H1 (cell line): ENCODE measurements at regions not wholly inside any gene's neighbourhood (a gene's known extent, or its start where the extent isn't known, plus 50 kb on each side); places are given as distances from the start of the nearest gene placed in this dataset.

ENCODE experiments used
- CTCF ChIA-PET: fragments of 300-600 bp; sonication (Branson Sonifier 250); formaldehyde crosslinking; loops from one replicate; lab custom pipeline; 2021; ENCODE audit not compliant: partially characterized antibody; lab: Charles Lee
- POLR2A ChIA-PET: fragments of 300-600 bp; sonication (Branson Sonifier 250); formaldehyde crosslinking; loops from one replicate; lab custom pipeline; 2021; ENCODE audit warnings: inconsistent platforms; ENCODE audit not compliant: partially characterized antibody; lab: Charles Lee
- DNase-seq, 2 experiments: peaks; one replicate each; pipeline versions ENCODE4 v3.0.0 to v3.0.0-alpha.2; 2010 to 2022; ENCODE audit warnings: low spot score in 2 of 2, low read depth in 1 of 2, mixed read lengths in 1 of 2
- FAIRE-seq: peaks from 2 replicates; lab custom pipeline; 2011; peaks lifted over from hg19 to GRCh38; lab: Jason Lieb, UNC
- H2AFZ ChIP-seq: 2 replicates; pipeline ENCODE4 v1.8.1; 2012; ENCODE audit warnings: low read length, inconsistent platforms
- H2AK5ac ChIP-seq: 2 replicates; pipeline ENCODE4 v1.6.1; 2013; ENCODE audit warnings: low read depth, low read length
- H2BK120ac ChIP-seq: replicated peaks from 2 replicates; pipeline ENCODE3; 2013; ENCODE audit warnings: low read depth, low read length, inconsistent platforms
- H2BK12ac ChIP-seq: 2 replicates; pipeline ENCODE4 v1.6.1; 2013; ENCODE audit warnings: low read depth, low read length
- H2BK15ac ChIP-seq: 2 replicates; pipeline ENCODE4 v1.6.1; 2013; ENCODE audit warnings: low read length
- H2BK20ac ChIP-seq: 2 replicates; pipeline ENCODE4 v1.6.1; 2013; ENCODE audit warnings: low read length
- H2BK5ac ChIP-seq: 2 replicates; pipeline ENCODE4 v1.6.1; 2013; ENCODE audit warnings: low read depth, low read length
- H3K14ac ChIP-seq: 2 replicates; pipeline ENCODE4 v1.6.1; 2013; ENCODE audit warnings: inconsistent platforms; ENCODE audit not compliant: insufficient read length
- H3K18ac ChIP-seq: 2 replicates; pipeline ENCODE4 v1.6.1; 2013; ENCODE audit warnings: low read length; ENCODE audit errors: extremely low read depth
- H3K23ac ChIP-seq: 2 replicates; pipeline ENCODE4 v1.6.1; 2013; ENCODE audit warnings: inconsistent platforms; ENCODE audit not compliant: insufficient read length
- H3K23me2 ChIP-seq: 2 replicates; pipeline ENCODE4 v1.6.1; 2013; ENCODE audit warnings: low read depth, low read length
- H3K27ac ChIP-seq: 2 replicates; pipeline ENCODE4 v1.6.1; 2011; ENCODE audit warnings: low read depth, low read length, inconsistent platforms
- H3K27me3 ChIP-seq, 4 experiments: replicated peaks in 1 of 4; 1 replicate in 1 of 4; 2 replicates in 3 of 4; pipeline versions ENCODE4 v1.6.1 to v1.8.1; 2011 to 2013; ENCODE audit warnings: low read length in 3 of 4, mild to moderate bottlenecking in 3 of 4, inconsistent platforms in 2 of 4, mixed read lengths in 2 of 4, moderate library complexity in 1 of 4; ENCODE audit not compliant: control insufficient read depth in 3 of 4, insufficient read depth in 3 of 4; ENCODE audit errors: extremely low read depth in 1 of 4
- H3K36me3 ChIP-seq, 4 experiments: 2 replicates each; pipeline versions ENCODE4 v1.6.1 to v1.8.1; 2011 to 2013; ENCODE audit warnings: mild to moderate bottlenecking in 4 of 4, low read length in 3 of 4, moderate library complexity in 2 of 4, control low read depth in 1 of 4, inconsistent platforms in 1 of 4; ENCODE audit not compliant: insufficient read depth in 4 of 4, control insufficient read depth in 2 of 4
- H3K4ac ChIP-seq: replicated peaks from 2 replicates; pipeline ENCODE3; 2013; ENCODE audit warnings: low read length, low read depth, mixed read lengths, inconsistent platforms; ENCODE audit not compliant: insufficient read length
- H3K4me1 ChIP-seq, 4 experiments: replicated peaks in 1 of 4; 1 replicate in 1 of 4; 2 replicates in 3 of 4; pipeline versions ENCODE4 v1.6.1 to v1.8.1; 2011 to 2013; ENCODE audit warnings: low read length in 3 of 4, inconsistent platforms in 2 of 4, mixed read lengths in 1 of 4; ENCODE audit not compliant: insufficient read depth in 4 of 4, control insufficient read depth in 3 of 4
- H3K4me2 ChIP-seq, 2 experiments: 2 replicates each; pipeline versions ENCODE4 v1.6.1 to v1.8.1; 2011 to 2013; ENCODE audit warnings: low read depth in 2 of 2, low read length in 2 of 2, control low read depth in 1 of 2, inconsistent platforms in 1 of 2, mild to moderate bottlenecking in 1 of 2; ENCODE audit not compliant: insufficient read depth in 1 of 2
- H3K4me3 ChIP-seq, 4 experiments: fragments of 200-600, 300-600 bp in 1 of 4; sonication (generic), shearing (Covaris generic), sonication (Bioruptor Twin) in 1 of 4; 2 replicates each; pipeline versions ENCODE4 v1.5.1 to v1.8.1; 2011 to 2016; ENCODE audit warnings: low read length in 4 of 4, low read depth in 3 of 4, control low read depth in 2 of 4, inconsistent platforms in 2 of 4, mild to moderate bottlenecking in 2 of 4, mixed read lengths in 1 of 4, moderate library complexity in 1 of 4; ENCODE audit not compliant: insufficient read depth in 2 of 4; ENCODE audit errors: extremely low read depth in 1 of 4
- H3K56ac ChIP-seq: replicated peaks from 2 replicates; pipeline ENCODE3; 2013; ENCODE audit warnings: low read depth, mild to moderate bottlenecking, mixed read lengths, low read length, inconsistent platforms; ENCODE audit not compliant: insufficient read length
- H3K79me1 ChIP-seq: 2 replicates; pipeline ENCODE4 v1.6.1; 2013; ENCODE audit warnings: low read depth, low read length, control low read depth
- H3K79me2 ChIP-seq, 2 experiments: 2 replicates each; pipeline versions ENCODE4 v1.6.1 to v1.8.1; 2012 to 2013; ENCODE audit warnings: low read length in 2 of 2, mild to moderate bottlenecking in 2 of 2, inconsistent platforms in 1 of 2; ENCODE audit not compliant: insufficient read depth in 2 of 2, control insufficient read depth in 1 of 2
- H3K9ac ChIP-seq, 4 experiments: replicated peaks in 1 of 4; 1 replicate in 1 of 4; 2 replicates in 3 of 4; pipeline versions ENCODE4 v1.6.1 to v1.8.1; 2011 to 2013; ENCODE audit warnings: low read depth in 3 of 4, low read length in 3 of 4, control low read depth in 2 of 4, mild to moderate bottlenecking in 2 of 4, moderate library complexity in 2 of 4, inconsistent platforms in 1 of 4; ENCODE audit errors: extremely low read depth in 1 of 4
- H3K9me3 ChIP-seq, 2 experiments: 2 replicates each; pipeline versions ENCODE4 v1.6.1 to v1.8.1; 2012 to 2013; ENCODE audit warnings: mild to moderate bottlenecking in 2 of 2, moderate library complexity in 2 of 2, control low read depth in 1 of 2, inconsistent platforms in 1 of 2, low read depth in 1 of 2, low read length in 1 of 2, mixed read lengths in 1 of 2; ENCODE audit not compliant: insufficient read depth in 2 of 2
- H4K20me1 ChIP-seq, 2 experiments: replicated peaks in 1 of 2; 2 replicates each; pipeline versions ENCODE3 to v1.8.1; 2011 to 2013; ENCODE audit warnings: inconsistent platforms in 2 of 2, low read length in 2 of 2, mild to moderate bottlenecking in 1 of 2; ENCODE audit not compliant: insufficient read depth in 2 of 2, control insufficient read depth in 1 of 2
- H4K5ac ChIP-seq: 2 replicates; pipeline ENCODE4 v1.6.1; 2013; ENCODE audit warnings: low read length, low read depth, mixed read lengths, inconsistent platforms; ENCODE audit not compliant: insufficient read length
- H4K8ac ChIP-seq: 2 replicates; pipeline ENCODE4 v1.8.0; 2013; ENCODE audit warnings: mild to moderate bottlenecking, moderate library complexity, low read length, inconsistent platforms; ENCODE audit not compliant: insufficient read depth; ENCODE audit errors: extremely low read depth
- H4K91ac ChIP-seq: replicated peaks from 2 replicates; pipeline ENCODE3; 2013; ENCODE audit warnings: low read length, mixed read lengths, inconsistent platforms; ENCODE audit not compliant: insufficient read length
- BCL11A ChIP-seq, 2 experiments: IDR thresholded peaks; one replicate each; pipeline ENCODE4 v1.6.1; 2011; ENCODE audit warnings: low read depth in 2 of 2, low read length in 2 of 2, mild to moderate bottlenecking in 2 of 2
- CHD1 ChIP-seq: IDR thresholded peaks from 2 replicates; pipeline ENCODE4 v1.6.1; 2012; ENCODE audit warnings: low read depth, low read length, improper control_type of control experiment
- EP300 ChIP-seq, 2 experiments: IDR thresholded peaks; 1 replicate in 1 of 2; 2 replicates in 1 of 2; pipeline ENCODE4 v1.6.1; 2011 to 2012; ENCODE audit warnings: low read depth in 2 of 2, low read length in 2 of 2, mild to moderate bottlenecking in 2 of 2, borderline replicate concordance in 1 of 2, inconsistent platforms in 1 of 2, moderate library complexity in 1 of 2
- EZH2 ChIP-seq: fragments of 200-600 bp; sonication (generic); IDR thresholded peaks from 2 replicates; pipeline ENCODE4 v1.7.1; 2012; ENCODE audit warnings: low read depth, mild to moderate bottlenecking, moderate library complexity, low read length, inconsistent platforms; ENCODE audit not compliant: severe bottlenecking
- MAFK ChIP-seq: IDR thresholded peaks from 2 replicates; pipeline ENCODE4 v1.6.1; 2012; ENCODE audit warnings: low read depth, mild to moderate bottlenecking, improper control_type of control experiment, low read length
- MAX ChIP-seq: IDR thresholded peaks from 2 replicates; pipeline ENCODE4 v1.6.1; 2012; ENCODE audit warnings: inconsistent platforms
- RAD21 ChIP-seq, 2 experiments: IDR thresholded peaks in 1 of 2; conservative IDR thresholded peaks in 1 of 2; 2 replicates each; pipeline ENCODE4 v1.6.1; 2011; ENCODE audit warnings: low read depth in 2 of 2, low read length in 2 of 2, improper control_type of control experiment in 1 of 2, inconsistent platforms in 1 of 2, mild to moderate bottlenecking in 1 of 2, moderate library complexity in 1 of 2
- RXRA ChIP-seq: IDR thresholded peaks from 2 replicates; pipeline ENCODE4 v1.6.1; 2011; ENCODE audit warnings: low read depth, mild to moderate bottlenecking, low read length, moderate library complexity; ENCODE audit not compliant: insufficient read depth
- SIN3A ChIP-seq, 2 experiments: IDR thresholded peaks in 1 of 2; conservative IDR thresholded peaks in 1 of 2; 2 replicates each; pipeline ENCODE4 v1.6.1; 2011 to 2012; ENCODE audit warnings: low read length in 2 of 2, improper control_type of control experiment in 1 of 2, low read depth in 1 of 2, mild to moderate bottlenecking in 1 of 2
- ZNF274 ChIP-seq: IDR thresholded peaks from 2 replicates; pipeline ENCODE4 v1.7.0; 2012; ENCODE audit warnings: low read length, borderline replicate concordance; ENCODE audit errors: extremely low read depth
- WGBS, 2 experiments: shearing (Covaris generic) in 1 of 2; methylation state at CpG; one replicate each; pipeline versions ENCODE4 v1.1.6 to v1.1.7; 2013 to 2015; ENCODE audit warnings: low lambda C conversion rate in 2 of 2, mixed read lengths in 2 of 2, inconsistent platforms in 1 of 2, low coverage in 1 of 2, missing lambda C conversion rate in 1 of 2; ENCODE audit not compliant: insufficient replicate concordance in 2 of 2, insufficient coverage in 1 of 2, insufficient read length in 1 of 2; ENCODE audit errors: extremely low coverage in 1 of 2, missing lambda C conversion rate in 1 of 2; 5-methylcytosine and 5-hydroxymethylcytosine counted together

GRCh38 chrX:129361576-129361975 lies 161.7 kb downstream of the SMARCA1 start:
- H4K5ac ChIP-seq = no peak overlapping the region
- TF ChIP-seq EP300 (IDR thresholded peaks at IDR 0.05; ENCODE audit: borderline replicate concordance in 1 of 2, low read depth in 2 of 2, low read length in 2 of 2) (no peak), MAFK (no peak), EZH2 (no peak), BCL11A (IDR thresholded peaks at IDR 0.05; ENCODE audit: low read depth in 2 of 2, low read length in 2 of 2) (no peak), MAX (no peak), CHD1 (no peak), SIN3A (conservative IDR thresholded peaks at IDR 0.05 in 1 of 2, IDR thresholded peaks at IDR 0.05 in 1 of 2; ENCODE audit: low read depth in 1 of 2, low read length in 2 of 2) (no peak), RAD21 (IDR thresholded peaks at IDR 0.05 in 1 of 2, conservative IDR thresholded peaks at IDR 0.05 in 1 of 2; ENCODE audit: low read depth in 2 of 2, low read length in 2 of 2) (no peak), ZNF274 (no peak), RXRA (no peak)
- no peak overlapping the region for H3K23ac ChIP-seq
- ChIA-PET POLR2A (no interaction called here), CTCF (interaction anchor here (0.6 to 1.4 kb wide), 3 partner anchors 9 to 593 kb away, joined by 3 to 4 read pairs (median 3); no protein-coding TSS in a partner anchor)
- no peaks in the 10 kb centered on the region for H3K36me3 ChIP-seq
- H3K4ac ChIP-seq = no peak overlapping the region
- no peak overlapping the region for H2AK5ac ChIP-seq
- no peak overlapping the region for H2BK15ac ChIP-seq
- 79% methylated on average over 5 of the region's 5 CpGs; no CpG with 5 or more reads in 1 of the 2 experiments for WGBS, 2 experiments
- no peak overlapping the region for H3K56ac ChIP-seq
- H2BK5ac ChIP-seq = no peak overlapping the region
- H3K4me2 ChIP-seq = no peak overlapping the region
- H3K27me3 ChIP-seq = no peaks in the 10 kb centered on the region
- no peak overlapping the region for H2BK12ac ChIP-seq
- no peak overlapping the region for H3K9ac ChIP-seq
- H4K20me1 ChIP-seq = no peaks in the 10 kb centered on the region
- no peaks in the 10 kb centered on the region for H3K79me1 ChIP-seq
- no peak for DNase-seq
- no peak overlapping the region for H4K91ac ChIP-seq
- H3K79me2 ChIP-seq = no peaks in the 10 kb centered on the region
- H3K23me2 ChIP-seq = no peaks in the 10 kb centered on the region
- no peak overlapping the region for H2BK20ac ChIP-seq
- no peak overlapping the region for H3K27ac ChIP-seq
- no peaks in the 10 kb centered on the region for H3K9me3 ChIP-seq
- H3K14ac ChIP-seq = no peak overlapping the region
- FAIRE-seq = no peak
- no peak overlapping the region for H2AFZ ChIP-seq
- no peak overlapping the region for H3K18ac ChIP-seq
- H4K8ac ChIP-seq = no peak overlapping the region
- H3K4me1 ChIP-seq = no peaks in the 10 kb centered on the region
- no peak overlapping the region for H2BK120ac ChIP-seq
- no peak overlapping the region for H3K4me3 ChIP-seq
